Upper lobe of left lung (tissue), 6 donors: ENCODE measurements at regions not wholly inside any gene's neighbourhood (a gene's known extent, or its start where the extent isn't known, plus 50 kb on each side); places are given as distances from the start of the nearest gene placed in this dataset.
A peak's percentile ranks its signal among the peaks of the same experiment; 100 is the strongest.
"Not testable (repeated sequence)": the region's sequence is repeated elsewhere in the genome, so short reads cannot be mapped to it uniquely, and the experiment has no call there.

ENCODE experiments used
- ATAC-seq, 2 donors: fragments of 200-7000 bp; cut with Tn5 transposase; one replicate each; pipeline ENCODE4 v1.9.1; 2022; ENCODE audit warnings: mild to moderate bottlenecking in 2 of 2, moderate library complexity in 2 of 2; ENCODE audit not compliant: low FRiP score in 2 of 2
- DNase-seq, 2 donors: peaks; one replicate each; pipeline ENCODE4 v3.0.0-alpha.2; 2019 to 2020
- H3K27ac ChIP-seq, 4 donors: fragments of 200-600 bp; sonication (generic); one replicate each; pipeline ENCODE4 v1.5.1; 2016 to 2019
- H3K27me3 ChIP-seq, 4 donors: fragments of 200-600 bp; sonication (generic); one replicate each; pipeline ENCODE4 v1.5.1; 2017 to 2019
- H3K36me3 ChIP-seq, 4 donors: fragments of 200-600 bp; sonication (generic); one replicate each; pipeline ENCODE4 v1.5.1; 2016 to 2019
- H3K4me1 ChIP-seq, 4 donors: fragments of 200-600 bp; sonication (generic); one replicate each; pipeline ENCODE4 v1.5.1; 2018 to 2019
- H3K4me3 ChIP-seq, 4 donors: fragments of 200-600 bp; sonication (generic); one replicate each; pipeline ENCODE4 v1.5.1; 2017 to 2019; ENCODE audit warnings: mild to moderate bottlenecking in 2 of 4, moderate library complexity in 1 of 4
- H3K9me3 ChIP-seq, 4 donors: fragments of 200-600 bp; sonication (generic); one replicate each; pipeline ENCODE4 v1.5.1; 2018 to 2019
- EP300 ChIP-seq, 4 donors: sonication (generic); formaldehyde crosslinking; IDR thresholded peaks; one replicate each; pipeline ENCODE4 v1.5.1; 2017; ENCODE audit warnings: antibody characterized with exemption in 4 of 4, control low read depth in 2 of 4
- POLR2A ChIP-seq, 4 donors: fragments of 450-650 bp; IDR thresholded peaks; one replicate each; pipeline ENCODE4 v1.5.1; 2016 to 2017; ENCODE audit warnings: antibody characterized with exemption in 4 of 4, mild to moderate bottlenecking in 2 of 4
- POLR2AphosphoS5 ChIP-seq, 2 donors: sonication (generic); formaldehyde crosslinking; IDR thresholded peaks; one replicate each; pipeline ENCODE4 v1.5.1; 2017; ENCODE audit warnings: antibody characterized with exemption in 2 of 2
- WGBS, 2 donors: methylation state at CpG; one replicate each; pipeline ENCODE4 v1.1.5; 2017 to 2018; 5-methylcytosine and 5-hydroxymethylcytosine counted together
- TF ChIP-seq, protein P1 (sequence below), 6 experiments: fragments of 450-650 bp in 4 of 6; fragments of 200-600 bp in 2 of 6; sonication (generic) in 2 of 6; IDR thresholded peaks; one replicate each; pipeline ENCODE4 v1.5.1; 2016 to 2019; ENCODE audit warnings: antibody characterized with exemption in 6 of 6
- donor health status: DM: no; HTN: no; CAD: no; lungs with moderate emphysema.
- donor health status: DM: no; HTN: yes; CAD: no; lungs with severe emphysema.

DNA sequence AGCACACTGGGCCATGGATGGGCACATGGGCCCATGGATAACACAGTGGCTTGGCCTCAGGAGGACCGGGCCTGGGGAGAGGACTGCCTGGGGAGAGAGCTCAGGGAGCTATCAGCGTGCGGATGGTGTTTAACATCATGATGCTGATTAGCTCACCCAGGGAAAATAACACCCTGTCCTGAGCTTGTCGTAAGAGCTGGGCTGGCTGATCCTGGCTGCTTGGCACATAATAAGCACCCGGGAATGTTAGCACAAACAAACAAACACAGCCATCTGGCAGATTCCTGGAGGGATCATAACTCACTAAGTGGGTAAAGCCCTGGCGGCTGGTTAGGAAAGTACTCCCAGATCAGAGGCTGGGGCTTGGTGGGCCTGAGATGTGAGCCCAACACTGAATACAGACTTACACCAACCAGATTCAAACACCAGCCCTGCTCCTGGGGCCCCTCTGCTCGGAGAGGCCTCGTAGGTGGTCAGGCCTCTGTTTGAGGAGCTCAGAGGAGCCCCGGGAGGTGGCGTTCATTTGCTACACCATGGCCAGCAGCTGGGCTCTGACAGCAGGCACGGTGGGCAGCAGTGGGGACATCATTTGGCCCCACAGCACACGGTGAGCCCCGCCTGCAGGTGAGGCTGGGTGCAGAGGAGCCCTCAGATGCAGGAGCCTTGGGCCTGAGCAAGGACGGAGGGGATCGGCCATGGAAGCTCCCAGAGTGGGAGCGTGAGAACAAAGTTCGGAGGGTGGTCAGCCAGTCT is 193.4 kb upstream of the HDAC4 start:
- 81 to 82% methylated on average over 11 to 14 of the region's 17 CpGs for WGBS, 2 donors
- no peak overlapping the region for H3K27ac ChIP-seq
- no peak for ATAC-seq
- H3K4me3 ChIP-seq, result no peak overlapping the region
- TF ChIP-seq, protein P1, sequence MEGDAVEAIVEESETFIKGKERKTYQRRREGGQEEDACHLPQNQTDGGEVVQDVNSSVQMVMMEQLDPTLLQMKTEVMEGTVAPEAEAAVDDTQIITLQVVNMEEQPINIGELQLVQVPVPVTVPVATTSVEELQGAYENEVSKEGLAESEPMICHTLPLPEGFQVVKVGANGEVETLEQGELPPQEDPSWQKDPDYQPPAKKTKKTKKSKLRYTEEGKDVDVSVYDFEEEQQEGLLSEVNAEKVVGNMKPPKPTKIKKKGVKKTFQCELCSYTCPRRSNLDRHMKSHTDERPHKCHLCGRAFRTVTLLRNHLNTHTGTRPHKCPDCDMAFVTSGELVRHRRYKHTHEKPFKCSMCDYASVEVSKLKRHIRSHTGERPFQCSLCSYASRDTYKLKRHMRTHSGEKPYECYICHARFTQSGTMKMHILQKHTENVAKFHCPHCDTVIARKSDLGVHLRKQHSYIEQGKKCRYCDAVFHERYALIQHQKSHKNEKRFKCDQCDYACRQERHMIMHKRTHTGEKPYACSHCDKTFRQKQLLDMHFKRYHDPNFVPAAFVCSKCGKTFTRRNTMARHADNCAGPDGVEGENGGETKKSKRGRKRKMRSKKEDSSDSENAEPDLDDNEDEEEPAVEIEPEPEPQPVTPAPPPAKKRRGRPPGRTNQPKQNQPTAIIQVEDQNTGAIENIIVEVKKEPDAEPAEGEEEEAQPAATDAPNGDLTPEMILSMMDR (IDR thresholded peaks at IDR 0.05), result no peak
- TF ChIP-seq POLR2A (IDR thresholded peaks at IDR 0.05) (no peak), EP300 (IDR thresholded peaks at IDR 0.05) (no peak), POLR2AphosphoS5 (IDR thresholded peaks at IDR 0.05) (no peak)
- H3K9me3 ChIP-seq, result no peaks in the 10 kb centered on the region
- DNase-seq, result peak; percentile 9 to 31
- no peaks in the 10 kb centered on the region for H3K27me3 ChIP-seq
- H3K4me1 ChIP-seq, result no peaks in the 10 kb centered on the region
- no peaks in the 10 kb centered on the region for H3K36me3 ChIP-seq

- no peak for ATAC-seq
- TF ChIP-seq POLR2AphosphoS5 (IDR thresholded peaks at IDR 0.05), result no peak
- TF ChIP-seq POLR2A (IDR thresholded peaks at IDR 0.05), result no peak
- no peak for TF ChIP-seq EP300 (IDR thresholded peaks at IDR 0.05)
- TF ChIP-seq, protein P1 (IDR thresholded peaks at IDR 0.05), result no peak
- Histone ChIP-seq H3K36me3 (no peaks in the 10 kb centered on the region), H3K4me3 (no peak overlapping the region), H3K27ac (no peak overlapping the region), H3K27me3 (no peaks in the 10 kb centered on the region), H3K9me3 (no peaks in the 10 kb centered on the region), H3K4me1 (no peaks in the 10 kb centered on the region)
- WGBS, 2 donors, result 93 to 100% methylated on average over 2 to 6 of the region's 6 CpGs
- DNase-seq, result peak; percentile 9 to 22
These were observed 192.6 kb upstream of the HDAC4 start for GRCh38 chr2:239593455-239593854.

DNA sequence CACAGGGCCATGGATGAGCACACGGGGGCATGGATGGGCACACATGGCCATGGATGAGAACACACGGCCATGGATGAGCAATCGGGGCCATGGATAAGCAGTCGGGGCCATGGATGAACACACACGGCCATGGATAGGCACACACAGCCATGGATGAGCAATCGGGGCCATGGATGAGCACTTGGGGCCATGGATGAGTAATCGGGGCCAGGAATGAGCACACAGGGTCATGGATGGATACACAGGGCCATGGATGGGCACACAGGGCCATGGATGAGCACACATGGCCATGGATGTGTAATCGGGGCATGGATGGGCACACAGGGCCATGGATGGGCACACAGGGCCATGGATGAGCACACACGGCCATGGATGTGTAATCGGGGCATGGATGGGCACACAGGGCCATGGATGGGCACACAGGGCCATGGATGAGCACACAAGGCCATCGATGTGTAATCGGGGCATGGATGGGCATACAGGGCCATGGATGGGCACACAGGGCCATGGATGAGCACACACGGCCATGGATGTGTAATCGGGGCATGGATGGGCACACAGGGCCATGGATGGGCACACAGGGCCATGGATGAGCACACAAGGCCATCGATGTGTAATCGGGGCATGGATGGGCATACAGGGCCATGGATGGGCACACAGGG is 191.9 kb upstream of the HDAC4 start:
- not testable (repeated sequence) for H3K36me3 ChIP-seq, DNase-seq, H3K4me3 ChIP-seq, ATAC-seq, H3K27ac ChIP-seq, H3K4me1 ChIP-seq, H3K9me3 ChIP-seq, H3K27me3 ChIP-seq
- 87 to 91% methylated on average over 11 of the region's 16 CpGs for WGBS, 2 donors

DNA sequence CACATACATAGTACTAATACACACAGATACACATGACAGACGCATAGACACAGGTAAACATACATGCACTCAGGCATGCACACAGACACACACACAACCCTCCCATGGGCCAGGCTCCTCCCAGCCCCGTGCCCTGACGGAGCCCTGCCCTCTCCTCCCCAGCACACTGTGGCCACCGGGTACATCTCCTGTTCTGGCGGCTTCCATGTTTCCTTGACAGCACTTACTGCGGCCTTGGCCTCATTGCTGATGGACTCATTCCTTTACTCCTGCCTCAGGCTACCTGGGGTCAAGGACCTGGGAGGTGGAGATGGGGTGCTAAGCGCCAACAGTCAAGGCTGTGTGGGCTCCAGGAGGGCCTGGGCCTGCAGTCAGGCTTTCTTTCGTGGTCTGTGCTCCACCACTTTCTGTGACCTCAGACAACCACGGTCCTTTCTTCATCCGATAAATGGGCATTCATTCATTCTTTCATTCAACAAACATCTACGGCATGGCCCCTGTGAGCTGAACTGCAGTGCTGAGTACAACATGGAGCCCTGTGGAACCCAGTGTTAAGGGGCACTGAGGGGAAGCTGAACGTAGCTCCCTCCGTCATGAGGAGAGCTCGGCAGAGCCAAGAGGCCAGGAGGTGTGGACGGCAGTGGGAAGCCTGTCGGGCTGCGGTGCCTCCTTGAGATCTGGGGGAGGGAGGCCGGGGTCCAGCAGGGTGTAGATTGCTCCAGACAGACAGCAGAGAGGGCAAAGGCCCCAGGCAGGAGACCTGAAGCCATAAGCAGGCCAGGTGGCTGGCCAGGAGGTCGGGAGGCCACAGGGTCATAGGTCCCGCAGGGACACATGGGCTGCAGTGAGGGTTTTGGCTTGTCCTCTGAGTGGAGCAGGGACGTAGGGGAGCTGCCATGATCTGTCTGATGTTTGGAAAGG is 190.4 kb upstream of the HDAC4 start:
- DNase-seq (peak in 1 of 2 donors; percentile 43), ATAC-seq (no peak)
- Histone ChIP-seq H3K4me1 (no peaks in the 10 kb centered on the region), H3K4me3 (no peak overlapping the region), H3K9me3 (no peaks in the 10 kb centered on the region), H3K27me3 (no peaks in the 10 kb centered on the region), H3K27ac (no peak overlapping the region), H3K36me3 (no peaks in the 10 kb centered on the region)
- 91 to 97% methylated on average over 13 to 21 of the region's 21 CpGs for WGBS, 2 donors
- no peak for TF ChIP-seq EP300 (IDR thresholded peaks at IDR 0.05)

DNA sequence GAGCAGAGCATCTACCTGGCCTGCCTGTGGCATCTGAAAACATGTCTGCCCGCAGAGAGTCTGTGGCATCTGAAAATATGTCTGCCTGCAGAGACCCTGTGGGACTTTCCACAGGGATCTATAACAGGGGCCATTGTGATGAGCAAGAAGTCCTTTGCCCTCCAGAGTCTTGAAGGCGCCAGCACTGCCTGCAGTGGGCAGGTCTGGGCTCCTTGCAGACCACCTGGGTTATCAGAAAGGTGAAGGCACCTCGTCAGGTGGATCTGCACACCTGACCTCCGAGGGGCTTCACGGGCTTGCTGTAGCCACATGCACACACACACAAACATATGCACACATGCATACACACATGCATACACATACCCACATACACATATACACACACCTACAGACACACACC is 189.5 kb upstream of the HDAC4 start:
- no peak for ATAC-seq
- H3K4me3 ChIP-seq, result no peak overlapping the region
- DNase-seq, result peak in 1 of 2 donors; percentile 23
- H3K27ac ChIP-seq, result no peak overlapping the region
- TF ChIP-seq POLR2A (IDR thresholded peaks at IDR 0.05), result no peak
- no peak for TF ChIP-seq EP300 (IDR thresholded peaks at IDR 0.05)
- TF ChIP-seq, protein P1 (IDR thresholded peaks at IDR 0.05), result no peak
- no peak for TF ChIP-seq POLR2AphosphoS5 (IDR thresholded peaks at IDR 0.05)
- WGBS, 2 donors, result 90 to 92% methylated on average over 2 to 5 of the region's 5 CpGs
- H3K4me1 ChIP-seq, result no peaks in the 10 kb centered on the region
- H3K9me3 ChIP-seq, result no peaks in the 10 kb centered on the region
- H3K27me3 ChIP-seq, result no peaks in the 10 kb centered on the region
- H3K36me3 ChIP-seq, result no peaks in the 10 kb centered on the region
